ENCODE measurements at regions not wholly inside any gene's neighbourhood (a gene's known extent, or its start where the extent isn't known, plus 50 kb on each side); places are given as distances from the start of the nearest gene placed in this dataset.
"Not testable (repeated sequence)": the region's sequence is repeated elsewhere in the genome, so short reads cannot be mapped to it uniquely, and the experiment has no call there.

DNA sequence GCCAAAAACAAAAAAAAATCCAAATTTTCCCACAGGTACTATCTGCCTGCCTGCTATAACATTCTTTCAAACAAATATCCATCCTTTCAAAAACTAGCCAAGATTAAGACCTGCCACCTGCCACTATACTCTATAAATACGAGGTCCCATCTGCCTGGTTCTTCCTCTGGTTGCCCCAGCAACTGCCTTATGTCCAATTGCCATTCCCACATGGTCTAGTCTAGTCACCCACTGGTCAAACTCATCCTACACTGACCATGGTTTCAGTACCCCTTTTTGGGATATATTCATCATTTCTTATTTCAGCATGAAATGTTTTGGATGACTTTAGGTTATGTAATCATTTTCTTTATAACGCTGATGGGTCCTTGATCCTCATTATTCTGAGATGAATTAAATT is 95.1 kb upstream of the CCNG1 start:
- no peak for TF ChIP-seq CTCF (IDR thresholded peaks at IDR 0.05; ENCODE audit: borderline replicate concordance, insufficient read depth, low read depth, low read length)
- no peak overlapping the region for H3K4me3 ChIP-seq (ENCODE audit: low read depth, low read length)

DNA sequence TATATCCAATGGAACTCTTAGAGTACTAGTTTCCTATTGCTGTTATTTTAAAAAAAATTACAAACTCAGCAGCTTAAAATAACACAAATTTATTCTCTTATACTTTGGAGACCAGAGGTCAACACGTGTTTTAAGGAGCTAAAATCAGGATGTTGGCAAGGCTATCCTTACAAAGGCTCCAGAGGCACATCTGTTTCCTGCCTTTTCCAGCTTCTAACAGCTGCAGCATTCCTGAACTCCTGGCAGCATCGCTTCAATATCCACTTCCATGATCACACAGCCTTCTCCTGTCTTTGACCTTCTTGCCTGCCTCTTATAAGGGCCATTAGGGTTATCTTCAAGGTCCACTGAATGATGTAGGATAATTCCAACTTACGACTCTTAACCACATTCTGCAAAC is 92.2 kb upstream of the CCNG1 start:
- no peak overlapping the region for H3K4me3 ChIP-seq (ENCODE audit: low read depth, low read length)
- TF ChIP-seq CTCF (IDR thresholded peaks at IDR 0.05; ENCODE audit: borderline replicate concordance, insufficient read depth, low read depth, low read length), result no peak

- TF ChIP-seq CTCF (IDR thresholded peaks at IDR 0.05; ENCODE audit: borderline replicate concordance, insufficient read depth, low read depth, low read length), result peak; percentile 60
Measured at GRCh38 chr5:163347671-163348070, 89.7 kb upstream of the CCNG1 start.

GRCh38 chr5:163350083-163350482 is 87.3 kb upstream of the CCNG1 start:
- TF ChIP-seq CTCF (IDR thresholded peaks at IDR 0.05; ENCODE audit: borderline replicate concordance, insufficient read depth, low read depth, low read length), result peak; percentile 21; the same call in 1 of the 2 replicates
- H3K4me3 ChIP-seq (ENCODE audit: low read depth, low read length), result no peak overlapping the region

More at GRCh38 chr5:163347671-163348070, 89.7 kb upstream of the CCNG1 start:
- H3K4me3 ChIP-seq (ENCODE audit: low read depth, low read length), result no peak overlapping the region

DNA sequence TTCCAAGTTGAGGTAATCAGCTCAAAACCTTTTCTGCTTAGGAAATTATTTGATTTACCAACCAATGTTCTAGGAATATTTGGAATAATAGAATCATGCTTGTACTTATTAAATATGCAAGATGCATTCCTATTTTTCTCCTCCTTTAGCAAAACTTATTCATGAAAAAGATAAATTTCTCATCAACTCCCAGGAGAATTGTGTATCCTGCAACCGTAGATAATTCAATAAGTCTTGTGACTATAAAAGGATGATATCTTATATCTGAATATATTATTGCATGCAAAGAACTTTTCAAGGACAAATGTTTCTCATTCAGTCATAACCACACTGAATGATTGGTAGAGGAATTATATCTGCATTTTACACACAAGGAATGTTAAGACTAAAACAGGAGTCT is 84.9 kb upstream of the CCNG1 start:
- TF ChIP-seq CTCF (IDR thresholded peaks at IDR 0.05; ENCODE audit: borderline replicate concordance, insufficient read depth, low read depth, low read length), result no peak
- no peak overlapping the region for H3K4me3 ChIP-seq (ENCODE audit: low read depth, low read length)

- not testable (repeated sequence) for H3K4me3 ChIP-seq (ENCODE audit: low read depth, low read length)
Measured at GRCh38 chr5:163355811-163356210, 81.6 kb upstream of the CCNG1 start.

DNA sequence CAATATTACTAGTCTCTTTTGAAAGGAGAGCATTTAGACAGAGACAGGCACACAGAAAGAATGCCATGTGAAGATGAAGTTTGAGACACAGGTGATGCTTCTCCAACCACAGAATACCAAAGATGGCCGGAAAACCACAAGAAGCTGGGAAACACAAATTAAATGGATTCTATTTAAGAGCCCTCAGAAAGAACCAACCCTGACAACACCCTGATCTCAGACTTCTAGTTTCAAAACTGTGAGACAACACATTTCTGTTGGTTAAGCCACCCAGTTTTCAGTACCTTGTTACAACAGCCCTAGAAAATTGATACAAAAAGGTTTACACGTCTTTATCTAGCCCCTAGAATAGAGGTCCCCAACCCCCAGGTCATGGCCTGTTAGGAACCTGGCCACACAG is 79.8 kb upstream of the CCNG1 start:
- no peak overlapping the region for H3K4me3 ChIP-seq (ENCODE audit: low read depth, low read length)
- no peak for TF ChIP-seq CTCF (IDR thresholded peaks at IDR 0.05; ENCODE audit: borderline replicate concordance, insufficient read depth, low read depth, low read length)

DNA sequence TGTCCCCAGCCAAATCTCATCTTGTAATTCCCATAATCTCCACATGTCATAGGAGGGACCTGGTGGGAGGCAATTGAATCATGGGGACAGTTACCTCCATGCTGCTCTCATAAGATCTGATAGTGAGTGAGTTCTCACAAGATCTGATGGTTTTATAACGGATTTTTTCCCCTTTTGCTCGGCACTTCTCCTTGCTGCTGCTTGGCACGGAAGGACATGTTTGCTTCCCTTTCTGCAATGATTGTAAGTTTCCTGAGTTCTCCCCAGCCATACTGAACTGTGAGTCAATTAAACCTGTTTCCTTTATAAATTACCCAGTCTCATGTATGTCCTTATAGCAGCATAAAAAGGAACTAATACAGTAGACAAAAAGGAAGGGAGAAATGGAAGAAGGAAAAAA is 76.7 kb upstream of the CCNG1 start:
- no peak overlapping the region for H3K4me3 ChIP-seq (ENCODE audit: low read depth, low read length)
- TF ChIP-seq CTCF (IDR thresholded peaks at IDR 0.05; ENCODE audit: borderline replicate concordance, insufficient read depth, low read depth, low read length), result no peak

Measured in GM12875 (cell line).